Anterior cingulate cortex (tissue), 58 donors: ENCODE measurements at regions not wholly inside any gene's neighbourhood (a gene's known extent, or its start where the extent isn't known, plus 50 kb on each side); places are given as distances from the start of the nearest gene placed in this dataset.

ENCODE experiments used
- DNase-seq, 58 donors: peaks; one replicate each; lab custom pipeline; 2025; lab: John Stamatoyannopoulos, UW

DNA sequence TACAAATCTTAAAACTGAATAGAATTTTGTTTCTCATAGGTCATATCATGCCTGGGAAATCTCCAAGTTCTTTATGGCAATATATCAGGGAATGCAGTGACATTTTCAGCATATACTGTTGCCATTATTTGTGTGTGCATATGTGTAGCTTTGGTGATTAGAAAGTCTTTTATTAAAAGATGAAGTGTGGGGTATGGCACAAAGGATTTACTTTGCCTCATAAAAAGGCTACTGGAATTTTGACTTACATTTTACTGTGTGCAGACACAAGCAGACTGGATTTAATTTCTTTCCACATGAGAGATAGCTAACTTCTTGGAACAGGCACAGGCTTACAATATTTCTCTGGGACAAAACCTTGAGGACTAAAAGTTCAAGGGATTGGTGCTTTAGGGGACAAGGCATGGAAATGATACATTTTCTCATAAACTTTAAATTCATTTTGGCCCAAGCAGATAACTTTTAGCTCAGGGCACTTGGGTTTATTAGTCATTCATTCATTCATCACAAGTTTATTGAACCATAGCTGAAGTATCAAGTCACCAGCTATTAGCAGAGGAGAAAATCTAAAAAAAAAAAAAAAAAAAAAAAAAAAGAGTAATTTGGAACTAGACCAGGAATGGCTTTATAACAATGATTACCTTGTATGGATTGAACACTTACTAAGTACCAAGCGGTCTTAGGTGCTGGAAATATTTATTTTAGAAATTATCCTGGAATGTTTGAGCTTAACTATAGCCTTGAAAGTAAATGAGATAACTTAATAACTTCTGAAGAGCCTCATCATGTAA, 191.5 kb downstream of the SLIT2 start:
- DNase-seq, result no peak

- DNase-seq, result no peak
Measured at GRCh38 chr4:20444599-20445337, 193.1 kb downstream of the SLIT2 start.

- DNase-seq, result no peak
Measured at GRCh38 chr4:20445933-20446723, 194.4 kb downstream of the SLIT2 start.

DNA sequence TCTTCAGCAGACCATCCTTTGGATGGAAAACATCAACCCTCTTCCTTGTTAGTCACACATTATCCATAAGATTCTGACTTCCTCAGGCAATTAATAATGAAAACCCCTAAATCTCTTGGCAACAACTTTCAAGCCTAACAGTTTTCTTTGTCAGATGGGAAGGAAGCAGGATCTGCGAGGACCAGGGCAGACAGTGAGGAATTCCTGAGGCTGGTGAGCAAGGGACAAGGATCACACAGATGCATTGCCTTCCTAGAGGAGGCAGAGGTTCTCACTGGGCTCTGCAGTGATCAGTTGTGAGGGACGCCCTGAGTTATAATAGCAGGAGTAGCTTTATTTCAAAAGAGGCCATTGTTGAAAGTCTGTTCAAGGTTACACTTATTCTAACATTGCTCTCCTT, 195.4 kb downstream of the SLIT2 start:
- no peak for DNase-seq

- no peak for DNase-seq
Measured at GRCh38 chr4:20451986-20452385, 200.3 kb downstream of the SLIT2 start.

- no peak for DNase-seq
Measured at GRCh38 chr4:20454515-20454914, 202.8 kb downstream of the SLIT2 start.

- no peak for DNase-seq
Measured at GRCh38 chr4:20456407-20456806, 204.7 kb downstream of the SLIT2 start.

- no peak for DNase-seq
Measured at GRCh38 chr4:20462426-20463175, 210.9 kb downstream of the SLIT2 start.

- no peak for DNase-seq
Measured at GRCh38 chr4:20463176-20463430, 211.4 kb downstream of the SLIT2 start.

- peak in 1 of 58 donors; percentile 5 for DNase-seq
Measured at GRCh38 chr4:20464381-20464780, 212.7 kb downstream of the SLIT2 start.

GRCh38 chr4:20474119-20474518, 222.4 kb downstream of the SLIT2 start:
- no peak for DNase-seq

DNA sequence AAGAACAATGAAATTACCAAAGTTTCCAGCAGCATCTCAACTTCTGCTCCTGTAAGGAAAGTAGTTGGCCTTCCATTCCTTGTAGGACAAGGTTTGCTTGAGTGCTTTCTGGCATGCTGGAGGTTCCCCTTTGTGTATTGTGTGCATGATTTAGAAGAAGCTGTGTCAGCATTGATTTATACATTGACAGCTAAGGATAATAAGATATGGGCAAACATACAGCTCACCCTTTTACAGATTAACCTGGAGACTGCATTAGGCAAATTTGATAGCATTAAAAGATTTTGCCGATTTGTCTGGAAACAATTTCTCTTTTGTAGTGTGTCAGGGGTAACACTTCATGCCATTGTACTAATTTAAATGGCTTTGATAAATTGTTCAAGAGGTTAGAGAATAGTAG, 221.8 kb upstream of the PACRGL start:
- DNase-seq, result no peak

GRCh38 chr4:20480165-20480947, 219.9 kb upstream of the PACRGL start:
- DNase-seq, result no peak

DNA sequence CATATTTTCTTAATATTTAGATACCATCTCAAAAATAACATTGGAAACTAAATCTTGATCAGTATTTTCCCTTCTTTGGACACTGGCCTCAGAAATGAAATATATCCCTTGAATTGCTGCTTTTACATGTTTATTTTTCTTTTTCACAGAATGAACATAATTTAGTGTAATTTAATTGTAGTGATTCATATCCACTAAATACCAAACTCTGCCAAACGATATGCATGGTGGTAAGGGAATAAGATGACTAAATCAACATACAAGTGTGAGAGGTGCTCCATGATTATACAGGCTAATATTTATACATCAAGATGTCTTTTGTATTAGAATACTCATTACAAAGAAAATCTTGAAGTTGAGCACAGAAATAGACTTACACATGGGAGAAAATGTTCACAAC, 216.8 kb upstream of the PACRGL start:
- no peak for DNase-seq

DNA sequence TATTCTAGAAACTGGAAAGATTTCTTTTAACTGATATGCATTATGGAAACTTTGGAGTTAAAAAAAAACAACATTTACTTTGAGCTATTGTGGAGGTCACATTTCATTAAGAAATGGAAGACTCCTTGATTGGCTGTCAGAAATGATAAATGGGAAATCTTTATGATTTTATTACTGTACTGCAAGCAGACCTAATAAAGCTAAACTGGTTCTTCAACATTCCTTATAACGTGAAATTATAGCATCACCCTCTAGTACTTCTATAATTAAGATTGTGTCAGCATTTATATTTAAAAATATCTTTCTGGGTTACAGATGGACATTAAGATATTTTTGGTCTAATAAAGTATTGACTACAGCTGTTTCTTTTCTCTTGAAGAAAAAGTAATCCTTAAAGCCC, 213.8 kb upstream of the PACRGL start:
- DNase-seq, result no peak

GRCh38 chr4:20487446-20487845, 212.8 kb upstream of the PACRGL start:
- DNase-seq, result no peak

- no peak for DNase-seq
Measured at GRCh38 chr4:20487852-20488251, 212.4 kb upstream of the PACRGL start.

DNA sequence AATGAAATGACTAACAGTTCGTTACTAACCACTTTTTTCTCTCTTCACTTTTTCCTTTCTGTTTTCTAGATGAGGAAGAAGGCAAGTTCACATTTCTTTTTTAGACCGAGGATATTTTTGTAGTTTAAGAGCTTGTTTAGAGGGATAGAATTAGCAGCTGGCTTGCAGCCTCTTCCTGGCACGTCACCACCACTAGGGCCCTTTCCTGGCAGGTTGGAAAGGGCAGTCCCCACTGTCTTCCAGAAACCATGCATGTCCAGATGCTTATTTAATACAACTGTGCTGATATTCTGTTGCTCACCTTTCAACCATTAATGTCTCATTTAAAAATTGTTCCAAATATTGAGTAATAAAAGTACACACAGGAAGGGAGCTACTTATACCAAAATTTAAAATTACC, 209.5 kb upstream of the PACRGL start:
- no peak for DNase-seq

- DNase-seq, result no peak
Measured at GRCh38 chr4:20493761-20494353, 206.4 kb upstream of the PACRGL start.

- no peak for DNase-seq
Measured at GRCh38 chr4:20496068-20496467, 204.2 kb upstream of the PACRGL start.
